ENCODE measurements at regions not wholly inside any gene's neighbourhood (a gene's known extent, or its start where the extent isn't known, plus 50 kb on each side); places are given as distances from the start of the nearest gene placed in this dataset.

- no peak overlapping the region for H3K4me3 Mint-ChIP-seq
- H3K27me3 Mint-ChIP-seq, result no peaks in the 10 kb centered on the region
- no peak overlapping the region for H3K27ac Mint-ChIP-seq
- peaks cover 3% of the 10 kb centered on the region for H3K9me3 Mint-ChIP-seq
- no peaks in the 10 kb centered on the region for H3K36me3 Mint-ChIP-seq (ENCODE audit: low read depth)
- no peak for ATAC-seq (replicated peaks)
- H3K4me1 Mint-ChIP-seq, result no peaks in the 10 kb centered on the region
Observed at GRCh38 chr2:220263300-220263699, 635.9 kb downstream of the SLC4A3 start.

- ATAC-seq (replicated peaks), result no peak
- Mint-ChIP-seq H3K27me3 (no peaks in the 10 kb centered on the region), H3K4me3 (no peak overlapping the region), H3K27ac (no peak overlapping the region), H3K9me3 (no peaks in the 10 kb centered on the region), H3K36me3 (ENCODE audit: low read depth) (no peaks in the 10 kb centered on the region), H3K4me1 (no peaks in the 10 kb centered on the region)
Observed at GRCh38 chr2:220269367-220269766, 641.9 kb downstream of the SLC4A3 start.

- Mint-ChIP-seq H3K27me3 (no peaks in the 10 kb centered on the region), H3K4me3 (no peak overlapping the region), H3K4me1 (no peaks in the 10 kb centered on the region), H3K27ac (no peak overlapping the region), H3K9me3 (no peaks in the 10 kb centered on the region), H3K36me3 (ENCODE audit: low read depth) (no peaks in the 10 kb centered on the region)
- ATAC-seq (replicated peaks), result no peak
Observed at GRCh38 chr2:220270481-220271070, 643.1 kb downstream of the SLC4A3 start.

- Mint-ChIP-seq H3K4me1 (no peaks in the 10 kb centered on the region), H3K36me3 (ENCODE audit: low read depth) (no peaks in the 10 kb centered on the region), H3K27me3 (peaks cover 4% of the 10 kb centered on the region), H3K27ac (no peak overlapping the region), H3K9me3 (no peaks in the 10 kb centered on the region), H3K4me3 (no peak overlapping the region)
- ATAC-seq (replicated peaks), result no peak
Observed at GRCh38 chr2:220272656-220273055, 645.2 kb downstream of the SLC4A3 start.

- no peak overlapping the region for H3K27ac Mint-ChIP-seq
- no peaks in the 10 kb centered on the region for H3K4me1 Mint-ChIP-seq
- ATAC-seq (replicated peaks), result no peak
- H3K27me3 Mint-ChIP-seq, result peaks cover 4% of the 10 kb centered on the region
- no peaks in the 10 kb centered on the region for H3K36me3 Mint-ChIP-seq (ENCODE audit: low read depth)
- H3K4me3 Mint-ChIP-seq, result no peak overlapping the region
- no peaks in the 10 kb centered on the region for H3K9me3 Mint-ChIP-seq
Observed at GRCh38 chr2:220273082-220273481, 645.7 kb downstream of the SLC4A3 start.

GRCh38 chr2:220275454-220275853, 648.0 kb downstream of the SLC4A3 start:
- H3K4me1 Mint-ChIP-seq, result no peaks in the 10 kb centered on the region
- no peak overlapping the region for H3K27ac Mint-ChIP-seq
- no peak overlapping the region for H3K4me3 Mint-ChIP-seq
- no peaks in the 10 kb centered on the region for H3K36me3 Mint-ChIP-seq (ENCODE audit: low read depth)
- no peak for ATAC-seq (replicated peaks)
- peaks cover 4% of the 10 kb centered on the region for H3K27me3 Mint-ChIP-seq
- no peaks in the 10 kb centered on the region for H3K9me3 Mint-ChIP-seq

- peaks cover 7% of the 10 kb centered on the region for H3K27me3 Mint-ChIP-seq
- no peaks in the 10 kb centered on the region for H3K9me3 Mint-ChIP-seq
- H3K36me3 Mint-ChIP-seq (ENCODE audit: low read depth), result no peaks in the 10 kb centered on the region
- ATAC-seq (replicated peaks), result no peak
- H3K4me1 Mint-ChIP-seq, result no peaks in the 10 kb centered on the region
- H3K4me3 Mint-ChIP-seq, result no peak overlapping the region
- H3K27ac Mint-ChIP-seq, result no peak overlapping the region
Observed at GRCh38 chr2:220276741-220277444, 649.5 kb downstream of the SLC4A3 start.

GRCh38 chr2:220277445-220277975, 650.1 kb downstream of the SLC4A3 start:
- no peak overlapping the region for H3K4me3 Mint-ChIP-seq
- H3K27me3 Mint-ChIP-seq, result peaks cover 7% of the 10 kb centered on the region
- H3K9me3 Mint-ChIP-seq, result no peaks in the 10 kb centered on the region
- H3K27ac Mint-ChIP-seq, result no peak overlapping the region
- no peaks in the 10 kb centered on the region for H3K4me1 Mint-ChIP-seq
- no peaks in the 10 kb centered on the region for H3K36me3 Mint-ChIP-seq (ENCODE audit: low read depth)
- no peak for ATAC-seq (replicated peaks)

- Mint-ChIP-seq H3K9me3 (no peaks in the 10 kb centered on the region), H3K4me3 (no peak overlapping the region), H3K4me1 (no peaks in the 10 kb centered on the region), H3K36me3 (ENCODE audit: low read depth) (no peaks in the 10 kb centered on the region), H3K27me3 (peaks cover 7% of the 10 kb centered on the region), H3K27ac (no peak overlapping the region)
- no peak for ATAC-seq (replicated peaks)
Observed at GRCh38 chr2:220278022-220278421, 650.6 kb downstream of the SLC4A3 start.

GRCh38 chr2:220279372-220279771, 651.9 kb downstream of the SLC4A3 start:
- Mint-ChIP-seq H3K4me1 (no peaks in the 10 kb centered on the region), H3K9me3 (no peaks in the 10 kb centered on the region), H3K36me3 (ENCODE audit: low read depth) (no peaks in the 10 kb centered on the region), H3K27me3 (peaks cover 7% of the 10 kb centered on the region), H3K27ac (no peak overlapping the region), H3K4me3 (no peak overlapping the region)
- ATAC-seq (replicated peaks), result no peak

- no peak overlapping the region for H3K4me3 Mint-ChIP-seq
- H3K27ac Mint-ChIP-seq, result no peak overlapping the region
- no peak for ATAC-seq (replicated peaks)
- peaks cover 7% of the 10 kb centered on the region for H3K27me3 Mint-ChIP-seq
- no peaks in the 10 kb centered on the region for H3K4me1 Mint-ChIP-seq
- H3K36me3 Mint-ChIP-seq (ENCODE audit: low read depth), result no peaks in the 10 kb centered on the region
- no peaks in the 10 kb centered on the region for H3K9me3 Mint-ChIP-seq
Observed at GRCh38 chr2:220279840-220280239, 652.4 kb downstream of the SLC4A3 start.

GRCh38 chr2:220280736-220281135, 653.3 kb downstream of the SLC4A3 start:
- H3K4me3 Mint-ChIP-seq, result no peak overlapping the region

GRCh38 chr2:220281771-220282170, 654.3 kb downstream of the SLC4A3 start:
- Mint-ChIP-seq H3K4me3 (no peak overlapping the region), H3K9me3 (no peaks in the 10 kb centered on the region), H3K4me1 (no peaks in the 10 kb centered on the region), H3K27ac (no peak overlapping the region), H3K27me3 (peaks cover 7% of the 10 kb centered on the region), H3K36me3 (ENCODE audit: low read depth) (no peaks in the 10 kb centered on the region)
- no peak for ATAC-seq (replicated peaks)

More at GRCh38 chr2:220280736-220281135, 653.3 kb downstream of the SLC4A3 start:
- Mint-ChIP-seq H3K36me3 (ENCODE audit: low read depth) (no peaks in the 10 kb centered on the region), H3K27ac (no peak overlapping the region), H3K9me3 (no peaks in the 10 kb centered on the region), H3K4me1 (no peaks in the 10 kb centered on the region), H3K27me3 (peaks cover 7% of the 10 kb centered on the region)
- no peak for ATAC-seq (replicated peaks)

- no peak overlapping the region for H3K4me3 Mint-ChIP-seq
- ATAC-seq (replicated peaks), result no peak
- H3K36me3 Mint-ChIP-seq (ENCODE audit: low read depth), result no peaks in the 10 kb centered on the region
- no peaks in the 10 kb centered on the region for H3K9me3 Mint-ChIP-seq
- no peak overlapping the region for H3K27ac Mint-ChIP-seq
- no peaks in the 10 kb centered on the region for H3K4me1 Mint-ChIP-seq
- peaks cover 5% of the 10 kb centered on the region for H3K27me3 Mint-ChIP-seq
Observed at GRCh38 chr2:220282236-220282635, 654.8 kb downstream of the SLC4A3 start.

GRCh38 chr2:220293966-220294365, 666.5 kb downstream of the SLC4A3 start:
- Mint-ChIP-seq H3K36me3 (ENCODE audit: low read depth) (no peaks in the 10 kb centered on the region), H3K4me1 (no peaks in the 10 kb centered on the region), H3K4me3 (no peak overlapping the region), H3K27ac (no peak overlapping the region), H3K9me3 (no peaks in the 10 kb centered on the region), H3K27me3 (no peaks in the 10 kb centered on the region)
- ATAC-seq (replicated peaks), result no peak
